Ovary (tissue), 3 donors: ENCODE measurements at regions not wholly inside any gene's neighbourhood (a gene's known extent, or its start where the extent isn't known, plus 50 kb on each side); places are given as distances from the start of the nearest gene placed in this dataset.

Source experiments
- EP300 ChIP-seq: sonication (generic); formaldehyde crosslinking; IDR thresholded peaks from one replicate; pipeline ENCODE4 v1.6.1; 2017; ENCODE audit warnings: antibody characterized with exemption
- POLR2A ChIP-seq: fragments of 450-650 bp; IDR thresholded peaks from one replicate; pipeline ENCODE4 v1.6.1; 2017; ENCODE audit warnings: antibody characterized with exemption, mild to moderate bottlenecking, moderate library complexity
- TF ChIP-seq, protein P1 (sequence below), 3 donors: fragments of 450-650 bp in 2 of 3; fragments of 200-600 bp in 1 of 3; IDR thresholded peaks; one replicate each; pipeline versions ENCODE4 v1.5.1 to v1.8.0; 2016 to 2022; ENCODE audit warnings: antibody characterized with exemption in 3 of 3, mild to moderate bottlenecking in 1 of 3
- donor health status: DM: no; HTN: no; CAD: no.

DNA sequence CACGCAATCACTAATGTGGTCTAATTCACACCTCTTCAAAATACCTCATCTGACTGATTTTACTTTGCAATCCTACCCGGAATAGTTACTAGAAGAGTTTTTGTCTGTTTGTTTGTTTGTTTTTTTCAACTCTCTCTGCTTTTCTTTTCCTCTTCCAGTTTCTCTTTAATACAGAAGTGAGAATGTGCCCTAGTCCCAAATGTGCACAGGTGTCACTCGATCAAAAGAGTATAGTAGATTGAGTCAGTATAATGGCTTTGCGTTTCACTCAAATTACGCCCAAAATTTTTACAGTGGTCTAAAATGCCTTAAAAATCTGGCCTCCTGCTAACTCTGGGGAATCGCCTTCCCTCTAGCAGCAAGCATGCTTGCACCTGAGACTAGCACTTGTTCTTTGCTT is 1536.8 kb downstream of the KCNT2 start:
- TF ChIP-seq, protein P1, sequence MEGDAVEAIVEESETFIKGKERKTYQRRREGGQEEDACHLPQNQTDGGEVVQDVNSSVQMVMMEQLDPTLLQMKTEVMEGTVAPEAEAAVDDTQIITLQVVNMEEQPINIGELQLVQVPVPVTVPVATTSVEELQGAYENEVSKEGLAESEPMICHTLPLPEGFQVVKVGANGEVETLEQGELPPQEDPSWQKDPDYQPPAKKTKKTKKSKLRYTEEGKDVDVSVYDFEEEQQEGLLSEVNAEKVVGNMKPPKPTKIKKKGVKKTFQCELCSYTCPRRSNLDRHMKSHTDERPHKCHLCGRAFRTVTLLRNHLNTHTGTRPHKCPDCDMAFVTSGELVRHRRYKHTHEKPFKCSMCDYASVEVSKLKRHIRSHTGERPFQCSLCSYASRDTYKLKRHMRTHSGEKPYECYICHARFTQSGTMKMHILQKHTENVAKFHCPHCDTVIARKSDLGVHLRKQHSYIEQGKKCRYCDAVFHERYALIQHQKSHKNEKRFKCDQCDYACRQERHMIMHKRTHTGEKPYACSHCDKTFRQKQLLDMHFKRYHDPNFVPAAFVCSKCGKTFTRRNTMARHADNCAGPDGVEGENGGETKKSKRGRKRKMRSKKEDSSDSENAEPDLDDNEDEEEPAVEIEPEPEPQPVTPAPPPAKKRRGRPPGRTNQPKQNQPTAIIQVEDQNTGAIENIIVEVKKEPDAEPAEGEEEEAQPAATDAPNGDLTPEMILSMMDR (IDR thresholded peaks at IDR 0.05) = no peak
- TF ChIP-seq POLR2A (no peak), EP300 (no peak)
